ENCODE measurements at regions not wholly inside any gene's neighbourhood (a gene's known extent, or its start where the extent isn't known, plus 50 kb on each side); places are given as distances from the start of the nearest gene placed in this dataset.

- Histone ChIP-seq H3K36me3 (no peaks in the 10 kb centered on the region), H3K4me1 (no peaks in the 10 kb centered on the region), H3K4me3 (no peak overlapping the region), H3K27ac (no peak overlapping the region), H3K9me3 (no peaks in the 10 kb centered on the region), H3K27me3 (no peaks in the 10 kb centered on the region)
- no peak for DNase-seq
- intact Hi-C loops (cut with DNase I): no loop called here
- ATAC-seq: no peak
- TF ChIP-seq, protein P1, sequence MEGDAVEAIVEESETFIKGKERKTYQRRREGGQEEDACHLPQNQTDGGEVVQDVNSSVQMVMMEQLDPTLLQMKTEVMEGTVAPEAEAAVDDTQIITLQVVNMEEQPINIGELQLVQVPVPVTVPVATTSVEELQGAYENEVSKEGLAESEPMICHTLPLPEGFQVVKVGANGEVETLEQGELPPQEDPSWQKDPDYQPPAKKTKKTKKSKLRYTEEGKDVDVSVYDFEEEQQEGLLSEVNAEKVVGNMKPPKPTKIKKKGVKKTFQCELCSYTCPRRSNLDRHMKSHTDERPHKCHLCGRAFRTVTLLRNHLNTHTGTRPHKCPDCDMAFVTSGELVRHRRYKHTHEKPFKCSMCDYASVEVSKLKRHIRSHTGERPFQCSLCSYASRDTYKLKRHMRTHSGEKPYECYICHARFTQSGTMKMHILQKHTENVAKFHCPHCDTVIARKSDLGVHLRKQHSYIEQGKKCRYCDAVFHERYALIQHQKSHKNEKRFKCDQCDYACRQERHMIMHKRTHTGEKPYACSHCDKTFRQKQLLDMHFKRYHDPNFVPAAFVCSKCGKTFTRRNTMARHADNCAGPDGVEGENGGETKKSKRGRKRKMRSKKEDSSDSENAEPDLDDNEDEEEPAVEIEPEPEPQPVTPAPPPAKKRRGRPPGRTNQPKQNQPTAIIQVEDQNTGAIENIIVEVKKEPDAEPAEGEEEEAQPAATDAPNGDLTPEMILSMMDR (IDR thresholded peaks at IDR 0.05): no peak
Observed at GRCh38 chr2:221042926-221043325, 529.2 kb downstream of the EPHA4 start.

DNA sequence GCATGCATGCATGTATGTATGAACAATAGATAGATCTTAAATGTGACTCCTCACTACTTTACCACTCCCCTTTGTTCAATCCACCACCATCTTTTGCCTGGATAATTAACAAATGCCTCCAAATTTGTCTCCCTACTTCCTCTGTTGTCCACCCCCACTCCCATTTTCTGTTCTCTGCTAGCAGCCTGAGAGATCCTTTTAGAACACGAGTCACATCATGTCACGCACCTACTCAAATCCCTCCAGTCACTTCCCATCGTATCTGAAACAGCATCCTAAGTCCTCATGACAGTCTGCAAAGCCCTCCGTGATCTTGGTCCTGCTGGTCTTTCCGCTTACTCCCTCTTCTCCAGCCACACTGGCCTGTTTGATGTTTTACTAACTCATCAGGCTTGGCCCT, 527.3 kb downstream of the EPHA4 start:
- TF ChIP-seq, protein P1 (IDR thresholded peaks at IDR 0.05): no peak
- Histone ChIP-seq H3K27ac (no peak overlapping the region), H3K4me1 (no peaks in the 10 kb centered on the region), H3K4me3 (no peak overlapping the region), H3K9me3 (no peaks in the 10 kb centered on the region), H3K27me3 (no peaks in the 10 kb centered on the region), H3K36me3 (no peaks in the 10 kb centered on the region)
- ATAC-seq: no peak
- intact Hi-C loops (cut with DNase I): no loop called here
- no peak for DNase-seq

DNA sequence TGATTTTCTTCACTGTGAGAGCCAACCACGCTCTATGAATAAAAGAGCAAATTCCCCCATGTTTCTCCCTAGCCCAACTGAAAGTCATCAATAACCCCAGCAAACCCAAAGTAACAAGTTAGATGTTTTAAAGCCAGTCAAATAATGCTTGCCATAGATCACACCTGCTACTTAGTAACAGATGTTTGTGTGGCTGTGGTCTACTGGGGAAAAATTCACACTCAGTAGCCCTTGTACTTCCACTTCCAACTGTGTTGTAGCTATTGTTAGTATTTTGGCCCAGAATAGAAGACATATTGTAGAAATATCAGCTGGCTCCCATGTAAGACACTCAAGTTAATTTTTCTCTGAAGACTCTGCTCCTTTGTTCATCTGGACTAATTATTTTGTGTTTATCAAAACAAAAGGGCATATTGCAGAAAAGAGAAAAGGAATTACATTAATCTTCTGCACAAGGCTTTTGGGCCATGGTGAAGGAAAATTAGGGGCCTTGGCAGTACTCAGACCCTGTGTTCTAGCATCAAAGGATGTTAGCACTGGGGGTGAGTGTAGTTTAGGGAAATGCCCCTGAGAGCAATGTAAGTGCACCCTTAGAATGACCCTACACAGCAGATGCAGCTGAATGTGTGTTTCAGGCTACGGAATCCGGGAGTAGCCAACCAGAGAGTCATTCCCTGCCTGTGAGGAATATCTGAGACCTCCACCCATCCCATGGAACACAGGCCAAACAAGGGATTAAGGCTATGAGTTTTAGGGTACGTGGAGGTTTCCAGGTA, 521.9 kb downstream of the EPHA4 start:
- H3K36me3 ChIP-seq: no peaks in the 10 kb centered on the region
- TF ChIP-seq, protein P1 (IDR thresholded peaks at IDR 0.05): no peak
- no peaks in the 10 kb centered on the region for H3K4me1 ChIP-seq
- H3K4me3 ChIP-seq: no peak overlapping the region
- DNase-seq (no peak), ATAC-seq (no peak)
- intact Hi-C loops (cut with DNase I): no loop called here
- H3K27ac ChIP-seq: no peak overlapping the region
- no peaks in the 10 kb centered on the region for H3K9me3 ChIP-seq
- no peaks in the 10 kb centered on the region for H3K27me3 ChIP-seq

GRCh38 chr2:221051162-221051561, 520.9 kb downstream of the EPHA4 start:
- H3K4me3 ChIP-seq: no peak overlapping the region
- ATAC-seq (no peak), DNase-seq (no peak)
- H3K27me3 ChIP-seq: no peaks in the 10 kb centered on the region
- no peaks in the 10 kb centered on the region for H3K36me3 ChIP-seq
- H3K9me3 ChIP-seq: no peaks in the 10 kb centered on the region
- no peak overlapping the region for H3K27ac ChIP-seq
- H3K4me1 ChIP-seq: no peaks in the 10 kb centered on the region
- TF ChIP-seq, protein P1 (IDR thresholded peaks at IDR 0.05): no peak
- intact Hi-C loops (cut with DNase I): no loop called here

GRCh38 chr2:221060376-221060775, 511.7 kb downstream of the EPHA4 start:
- Histone ChIP-seq H3K4me3 (no peak overlapping the region), H3K9me3 (no peaks in the 10 kb centered on the region), H3K27me3 (no peaks in the 10 kb centered on the region), H3K27ac (no peak overlapping the region), H3K4me1 (no peaks in the 10 kb centered on the region), H3K36me3 (no peaks in the 10 kb centered on the region)
- DNase-seq: no peak
- intact Hi-C loops (cut with DNase I): no loop called here
- ATAC-seq: no peak
- TF ChIP-seq, protein P1 (IDR thresholded peaks at IDR 0.05): no peak

Measured in upper lobe of right lung (tissue), 1 donor.